OCI-LY1 (cell line): ENCODE measurements at regions not wholly inside any gene's neighbourhood (a gene's known extent, or its start where the extent isn't known, plus 50 kb on each side); places are given as distances from the start of the nearest gene placed in this dataset.

Experiments used
- H2AFZ ChIP-seq: fragments of 200-600 bp; sonication (generic), shearing (Covaris generic); 2 replicates; pipeline ENCODE4 v1.6.0; 2014; ENCODE audit warnings: antibody characterized with exemption, mild to moderate bottlenecking, low read length
- H3F3A ChIP-seq: fragments of 200-600 bp; sonication (generic), shearing (Covaris generic); 2 replicates; pipeline ENCODE4 v1.6.0; 2014; ENCODE audit warnings: mild to moderate bottlenecking, antibody characterized with exemption, low read length, moderate library complexity; ENCODE audit not compliant: insufficient read depth
- H3K27ac ChIP-seq: fragments of 200-600 bp; sonication (generic); 2 replicates; pipeline ENCODE4 v1.5.1; 2014; ENCODE audit warnings: low read length, mixed run types, mild to moderate bottlenecking, low read depth; ENCODE audit not compliant: poor library complexity, severe bottlenecking
- H3K27me3 ChIP-seq: fragments of 200-600 bp; sonication (generic); 2 replicates; pipeline ENCODE4 v1.6.0; 2014; ENCODE audit warnings: antibody characterized with exemption, mild to moderate bottlenecking, low read length, moderate library complexity; ENCODE audit not compliant: insufficient read depth
- H3K36me3 ChIP-seq: fragments of 200-600 bp; sonication (generic); 2 replicates; pipeline ENCODE4 v1.6.1; 2014; ENCODE audit warnings: mild to moderate bottlenecking, antibody characterized with exemption, low read length, moderate library complexity, mixed read lengths; ENCODE audit not compliant: insufficient read depth
- H3K4me1 ChIP-seq: fragments of 200-600 bp; sonication (generic); 2 replicates; pipeline ENCODE4 v1.5.1; 2014; ENCODE audit warnings: mild to moderate bottlenecking, low read length, moderate library complexity; ENCODE audit not compliant: insufficient read depth, severe bottlenecking
- H3K4me2 ChIP-seq: fragments of 200-600 bp; sonication (generic), shearing (Covaris generic); 2 replicates; pipeline ENCODE4 v1.6.1; 2014; ENCODE audit warnings: low read length
- H3K4me3 ChIP-seq: fragments of 200-600 bp; sonication (generic); 2 replicates; pipeline ENCODE4 v1.5.1; 2014; ENCODE audit warnings: low read length, low read depth, mild to moderate bottlenecking, mixed read lengths; ENCODE audit not compliant: poor library complexity, severe bottlenecking
- H3K79me2 ChIP-seq: fragments of 200-600 bp; shearing (Covaris generic); 2 replicates; pipeline ENCODE4 v1.6.1; 2016; ENCODE audit warnings: mixed run types, low read length, mixed read lengths; ENCODE audit not compliant: insufficient read depth
- H3K9ac ChIP-seq: fragments of 200-600 bp; sonication (generic), shearing (Covaris generic); 2 replicates; pipeline ENCODE4 v1.6.1; 2014; ENCODE audit warnings: mild to moderate bottlenecking, low read length, mixed read lengths
- H3K9me2 ChIP-seq: fragments of 200-600 bp; sonication (generic), shearing (Covaris generic); 2 replicates; pipeline ENCODE4 v1.6.1; 2014; ENCODE audit warnings: low read depth, mild to moderate bottlenecking, low read length, mixed read lengths
- H3K9me3 ChIP-seq: fragments of 200-600 bp; shearing (Covaris generic); 2 replicates; pipeline ENCODE4 v1.6.1; 2014; ENCODE audit warnings: low read length, mixed read lengths
- H4K20me1 ChIP-seq: fragments of 200-600 bp; sonication (generic), shearing (Covaris generic); 2 replicates; pipeline ENCODE4 v1.6.0; 2016; ENCODE audit warnings: mild to moderate bottlenecking, low read length; ENCODE audit not compliant: insufficient read depth
- CTCF ChIP-seq: fragments of 200-600 bp; sonication (generic), shearing (Covaris generic); IDR thresholded peaks from 2 replicates; pipeline ENCODE4 v1.5.1; 2017; ENCODE audit warnings: mild to moderate bottlenecking, antibody characterized with exemption, low read length, moderate library complexity, mixed read lengths
- EZH2 ChIP-seq: fragments of 200-600 bp; sonication (generic), shearing (Covaris generic); IDR thresholded peaks from 2 replicates; pipeline ENCODE4 v1.8.0; 2017; ENCODE audit warnings: borderline replicate concordance, mixed run types, mild to moderate bottlenecking, antibody characterized with exemption, low read length, moderate library complexity, mixed read lengths

- Histone ChIP-seq H3K4me3 (no peak overlapping the region), H3K27me3 (no peaks in the 10 kb centered on the region), H2AFZ (no peak overlapping the region), H3K27ac (no peak overlapping the region), H3K4me2 (no peak overlapping the region), H3K4me1 (peaks cover 26% of the 10 kb centered on the region), H3K9me3 (no peaks in the 10 kb centered on the region), H3K36me3 (no peaks in the 10 kb centered on the region), H4K20me1 (no peaks in the 10 kb centered on the region), H3K9ac (no peak overlapping the region), H3K79me2 (no peaks in the 10 kb centered on the region), H3K9me2 (no peaks in the 10 kb centered on the region), H3F3A (no peaks in the 10 kb centered on the region)
- TF ChIP-seq CTCF (no peak), EZH2 (no peak)
Observed at GRCh38 chr2:144156736-144157640, 362.9 kb downstream of the ZEB2 start.

- Histone ChIP-seq H3K36me3 (no peaks in the 10 kb centered on the region), H3K27ac (no peak overlapping the region), H3K4me3 (no peak overlapping the region), H2AFZ (no peak overlapping the region), H3F3A (no peaks in the 10 kb centered on the region), H4K20me1 (no peaks in the 10 kb centered on the region), H3K4me2 (no peak overlapping the region), H3K9me2 (no peaks in the 10 kb centered on the region), H3K9me3 (no peaks in the 10 kb centered on the region), H3K27me3 (no peaks in the 10 kb centered on the region), H3K4me1 (peaks cover 21% of the 10 kb centered on the region), H3K9ac (no peak overlapping the region), H3K79me2 (no peaks in the 10 kb centered on the region)
- TF ChIP-seq CTCF (no peak), EZH2 (no peak)
Observed at GRCh38 chr2:144154205-144154604, 365.7 kb downstream of the ZEB2 start.

GRCh38 chr2:144152817-144153271, 367.1 kb downstream of the ZEB2 start:
- Histone ChIP-seq H4K20me1 (no peaks in the 10 kb centered on the region), H3F3A (no peaks in the 10 kb centered on the region), H3K4me3 (no peak overlapping the region), H3K4me2 (peak overlapping the region; percentile 27; the same call in 1 of the 2 replicates), H3K79me2 (no peaks in the 10 kb centered on the region), H3K27ac (peak overlapping the region; percentile 7), H3K36me3 (no peaks in the 10 kb centered on the region), H3K9me2 (no peaks in the 10 kb centered on the region), H3K9me3 (no peaks in the 10 kb centered on the region), H2AFZ (peak overlapping the region; percentile 21; the same call in 1 of the 2 replicates), H3K27me3 (no peaks in the 10 kb centered on the region), H3K9ac (no peak overlapping the region), H3K4me1 (peaks cover 21% of the 10 kb centered on the region)
- no peak for TF ChIP-seq EZH2
- peak; percentile 14; the same call in 1 of the 2 replicates for TF ChIP-seq CTCF
